Endothelial cell (in vitro differentiated cells): ENCODE measurements at regions not wholly inside any gene's neighbourhood (a gene's known extent, or its start where the extent isn't known, plus 50 kb on each side); places are given as distances from the start of the nearest gene placed in this dataset.

Source experiments
- DNase-seq: peaks from one replicate; pipeline ENCODE4 v3.0.0; 2021; ENCODE audit warnings: low spot score
- H3K27ac Mint-ChIP-seq: one replicate; pipeline ENCODE4 v1.8.0; 2021; ENCODE audit warnings: mixed read lengths, inconsistent platforms; ENCODE audit not compliant: unreplicated experiment
- H3K27me3 Mint-ChIP-seq: one replicate; pipeline ENCODE4 v1.8.0; 2021; ENCODE audit warnings: mild to moderate bottlenecking, moderate library complexity, mixed read lengths, inconsistent platforms; ENCODE audit not compliant: unreplicated experiment
- H3K36me3 Mint-ChIP-seq: one replicate; pipeline ENCODE4 v1.8.0; 2021; ENCODE audit warnings: mild to moderate bottlenecking, low read depth, mixed read lengths, inconsistent platforms; ENCODE audit not compliant: unreplicated experiment
- H3K4me1 Mint-ChIP-seq: one replicate; pipeline ENCODE4 v1.8.0; 2021; ENCODE audit warnings: mild to moderate bottlenecking, mixed read lengths, inconsistent platforms; ENCODE audit not compliant: unreplicated experiment
- H3K4me3 Mint-ChIP-seq: one replicate; pipeline ENCODE4 v1.8.0; 2021; ENCODE audit warnings: mild to moderate bottlenecking, mixed read lengths, inconsistent platforms; ENCODE audit not compliant: unreplicated experiment
- H3K9me3 Mint-ChIP-seq: one replicate; pipeline ENCODE4 v1.8.0; 2021; ENCODE audit warnings: mixed read lengths, inconsistent platforms; ENCODE audit not compliant: unreplicated experiment
- CTCF ChIP-seq: fragments of 200-600 bp; sonication (generic); IDR thresholded peaks from one replicate; pipeline ENCODE4 v1.5.0; 2021; ENCODE audit warnings: antibody characterized with exemption; ENCODE audit not compliant: unreplicated experiment

GRCh38 chr6:140062043-140063020 lies 687.9 kb upstream of the CITED2 start:
- Mint-ChIP-seq H3K36me3 (no peaks in the 10 kb centered on the region), H3K27me3 (no peaks in the 10 kb centered on the region), H3K27ac (no peak overlapping the region), H3K4me1 (no peaks in the 10 kb centered on the region), H3K9me3 (no peaks in the 10 kb centered on the region), H3K4me3 (no peak overlapping the region)
- TF ChIP-seq CTCF: no peak
- no peak for DNase-seq

- TF ChIP-seq CTCF: no peak
- Mint-ChIP-seq H3K36me3 (no peaks in the 10 kb centered on the region), H3K9me3 (no peaks in the 10 kb centered on the region), H3K4me1 (no peaks in the 10 kb centered on the region), H3K27ac (no peak overlapping the region), H3K4me3 (no peak overlapping the region), H3K27me3 (no peaks in the 10 kb centered on the region)
- no peak for DNase-seq
Observed at GRCh38 chr6:140061110-140062042, 686.9 kb upstream of the CITED2 start.

- Mint-ChIP-seq H3K27ac (no peak overlapping the region), H3K9me3 (no peaks in the 10 kb centered on the region), H3K27me3 (no peaks in the 10 kb centered on the region), H3K36me3 (no peaks in the 10 kb centered on the region), H3K4me1 (no peaks in the 10 kb centered on the region), H3K4me3 (no peak overlapping the region)
- no peak for DNase-seq
- TF ChIP-seq CTCF: no peak
Observed at GRCh38 chr6:140059947-140060346, 685.5 kb upstream of the CITED2 start.

GRCh38 chr6:140058863-140059262 lies 684.4 kb upstream of the CITED2 start:
- no peak for TF ChIP-seq CTCF
- Mint-ChIP-seq H3K9me3 (no peaks in the 10 kb centered on the region), H3K27ac (no peak overlapping the region), H3K36me3 (no peaks in the 10 kb centered on the region), H3K4me3 (no peak overlapping the region), H3K27me3 (no peaks in the 10 kb centered on the region), H3K4me1 (no peaks in the 10 kb centered on the region)
- DNase-seq: no peak
